A549 (cell line): ENCODE measurements at regions not wholly inside any gene's neighbourhood (a gene's known extent, or its start where the extent isn't known, plus 50 kb on each side); places are given as distances from the start of the nearest gene placed in this dataset.

Source experiments
- ATAC-seq, 2 experiments: fragments of 200-7000 bp in 1 of 2; fragments of >200 bp in 1 of 2; cut with Nextera tagmentation in 1 of 2; cut with Tn5 transposase in 1 of 2; 3 replicates each; pipeline versions ENCODE4 v1.8.0 to v1.9.1; 2018 to 2020; ENCODE audit warnings: mild to moderate bottlenecking in 1 of 2, moderate library complexity in 1 of 2
- CTCF ChIA-PET: fragments of 300-600 bp; sonication (Branson Sonifier 250); formaldehyde crosslinking; extraction: SDS; loops from one replicate; lab custom pipeline; 2021; ENCODE audit warnings: antibody characterized with exemption, inconsistent platforms; lab: Yijun Ruan, JAX
- POLR2A ChIA-PET: fragments of 350-600 bp; formaldehyde crosslinking; extraction: SDS; loops from one replicate; lab custom pipeline; 2021; ENCODE audit warnings: antibody characterized with exemption, inconsistent platforms; lab: Yijun Ruan, JAX
- DNase-seq, 2 experiments: peaks; one replicate each; pipeline versions ENCODE4 v3.0.0 to v3.0.0-alpha.2; 2011 to 2016; ENCODE audit warnings: low read depth in 1 of 2, low spot score in 1 of 2
- FAIRE-seq: peaks from 2 replicates; lab custom pipeline; 2011; peaks lifted over from hg19 to GRCh38; lab: Jason Lieb, UNC
- H3K27ac ChIP-seq, 2 experiments: fragments of >200 bp; sonication (Bioruptor Twin); formaldehyde crosslinking; 3 replicates each; pipeline ENCODE4 v1.5.1; 2016 to 2017
- H3K4me1 ChIP-seq: fragments of >200 bp; sonication (Bioruptor Twin); formaldehyde crosslinking; 3 replicates; pipeline ENCODE4 v1.6.1; 2016
- H3K4me2 ChIP-seq: fragments of >200 bp; sonication (Bioruptor Twin); formaldehyde crosslinking; 3 replicates; pipeline ENCODE4 v1.6.1; 2016
- H3K4me3 ChIP-seq: fragments of >200 bp; sonication (Bioruptor Twin); formaldehyde crosslinking; 3 replicates; pipeline ENCODE4 v1.5.1; 2016
- H3K9me3 ChIP-seq: fragments of >200 bp; sonication (Bioruptor Twin); formaldehyde crosslinking; 3 replicates; pipeline ENCODE4 v1.6.1; 2016
- BHLHE40 ChIP-seq: IDR thresholded peaks from 2 replicates; pipeline ENCODE4 v1.6.1; 2012; ENCODE audit warnings: low read depth, low read length, inconsistent platforms
- CTCF ChIP-seq: fragments of >200 bp; sonication (Bioruptor Twin); formaldehyde crosslinking; IDR thresholded peaks from 3 replicates; pipeline ENCODE4 v1.5.1; 2016
- E2F6 ChIP-seq: IDR thresholded peaks from 2 replicates; pipeline ENCODE4 v1.6.1; 2012; ENCODE audit warnings: low read depth, borderline replicate concordance
- EHF ChIP-seq: fragments of 250-450 bp; sonication (Bioruptor Pico); IDR thresholded peaks from 2 replicates; pipeline ENCODE4 v1.5.0; 2020; ENCODE audit warnings: mild to moderate bottlenecking
- EHMT2 ChIP-seq: fragments of 200-600 bp; sonication (generic); IDR thresholded peaks from 2 replicates; pipeline ENCODE4 v1.6.1; 2016; ENCODE audit warnings: antibody characterized with exemption, low read depth, mild to moderate bottlenecking, moderate library complexity
- EP300 ChIP-seq, 2 experiments: fragments of >200 bp; sonication (Bioruptor Twin); formaldehyde crosslinking; IDR thresholded peaks; 2 replicates in 1 of 2; 3 replicates in 1 of 2; pipeline ENCODE4 v1.6.1; 2016 to 2017
- ESRRA ChIP-seq: fragments of 150-350 bp; IDR thresholded peaks from 2 replicates; pipeline ENCODE4 v1.6.1; 2014; ENCODE audit warnings: mild to moderate bottlenecking, low read length, borderline replicate concordance
- FOSL2 ChIP-seq, 2 experiments: fragments of 450-650 bp in 1 of 2; fragments of >200 bp in 1 of 2; sonication (Bioruptor Twin) in 1 of 2; formaldehyde crosslinking; IDR thresholded peaks; 2 replicates each; pipeline versions ENCODE4 v1.5.0 to v1.6.1; 2016 to 2020; ENCODE audit warnings: mild to moderate bottlenecking in 1 of 2, moderate library complexity in 1 of 2
- HDAC2 ChIP-seq: fragments of 200-600 bp; sonication (generic); IDR thresholded peaks from 2 replicates; pipeline ENCODE4 v1.6.1; 2016
- HOXB5 ChIP-seq: fragments of 250-450 bp; sonication (Bioruptor Pico); IDR thresholded peaks from 2 replicates; pipeline ENCODE4 v1.5.0; 2020; ENCODE audit warnings: mild to moderate bottlenecking, moderate library complexity
- JUNB ChIP-seq: fragments of >200 bp; sonication (Bioruptor Twin); formaldehyde crosslinking; IDR thresholded peaks from 2 replicates; pipeline ENCODE4 v1.6.1; 2016
- MAFK ChIP-seq: fragments of 450-650 bp; IDR thresholded peaks from 2 replicates; pipeline ENCODE4 v1.6.1; 2014; ENCODE audit not compliant: partially characterized antibody
- NFE2L2 ChIP-seq: fragments of 150-350 bp; conservative IDR thresholded peaks from 2 replicates; pipeline ENCODE4 v1.6.1; 2014; ENCODE audit warnings: low read length
- NR3C1 ChIP-seq: fragments of >200 bp; sonication (Bioruptor Twin); formaldehyde crosslinking; IDR thresholded peaks from 3 replicates; pipeline ENCODE4 v1.6.1; 2017
- PBX3 ChIP-seq: IDR thresholded peaks from 2 replicates; pipeline ENCODE4 v1.6.1; 2012
- POLR2AphosphoS2 ChIP-seq: conservative IDR thresholded peaks from 2 replicates; pipeline ENCODE4 v1.6.1; 2012; ENCODE audit warnings: low read length, improper control_type of control experiment, inconsistent platforms
- RARB ChIP-seq: fragments of 250-450 bp; sonication (Bioruptor Pico); IDR thresholded peaks from 2 replicates; pipeline ENCODE4 v1.8.0; 2021; ENCODE audit warnings: mild to moderate bottlenecking, moderate library complexity
- RNF2 ChIP-seq: fragments of 200-600 bp; sonication (generic); IDR thresholded peaks from 2 replicates; pipeline ENCODE4 v1.6.1; 2016; ENCODE audit warnings: low read depth, mild to moderate bottlenecking, antibody characterized with exemption, moderate library complexity, borderline replicate concordance
- SREBF2 ChIP-seq: fragments of 450-650 bp; IDR thresholded peaks from 2 replicates; pipeline ENCODE4 v1.6.1; 2014; ENCODE audit warnings: mild to moderate bottlenecking, moderate library complexity
- USF2 ChIP-seq: fragments of 450-650 bp; IDR thresholded peaks from 2 replicates; pipeline ENCODE4 v1.6.1; 2014; ENCODE audit warnings: antibody characterized with exemption
- ZC3H11A ChIP-seq: fragments of 450-650 bp; IDR thresholded peaks from 2 replicates; pipeline ENCODE4 v1.6.1; 2014; ENCODE audit warnings: antibody characterized with exemption, mild to moderate bottlenecking
- WGBS: methylation state at CpG from one replicate; pipeline ENCODE4 v1.1.6; 2017; ENCODE audit errors: missing lambda C conversion rate; 5-methylcytosine and 5-hydroxymethylcytosine counted together

- 47% methylated on average over 4 of the region's 4 CpGs for WGBS
- Histone ChIP-seq H3K4me1 (no peaks in the 10 kb centered on the region), H3K4me2 (no peak overlapping the region), H3K27ac (no peak overlapping the region), H3K9me3 (no peaks in the 10 kb centered on the region), H3K4me3 (no peak overlapping the region)
- FAIRE-seq (no peak), ATAC-seq (no peak), DNase-seq (no peak)
- POLR2A ChIA-PET, result no interaction called here
- CTCF ChIA-PET, result no interaction called here
- peak; percentile 57 for TF ChIP-seq MAFK
- TF ChIP-seq CTCF, result no peak
- no peak for TF ChIP-seq RARB (CRISPR knock-in tag)
- peak; percentile 64 for TF ChIP-seq NFE2L2
Observed at GRCh38 chr4:177785000-177785399, 342.8 kb upstream of the AGA start.

- CTCF ChIA-PET, result no interaction called here
- H3K4me2 ChIP-seq, result no peak overlapping the region
- no peak overlapping the region for H3K4me3 ChIP-seq
- no peak overlapping the region for H3K27ac ChIP-seq
- TF ChIP-seq FOSL2 (IDR thresholded peaks at IDR 0.05) (no peak), FOSL2 (CRISPR knock-in tag; IDR thresholded peaks at IDR 0.05) (no peak), E2F6 (no peak), JUNB (no peak), EP300 (IDR thresholded peaks at IDR 0.05) (no peak), HDAC2 (no peak), USF2 (no peak), NR3C1 (no peak), POLR2AphosphoS2 (no peak), EHF (CRISPR knock-in tag) (no peak), RARB (CRISPR knock-in tag) (no peak), HOXB5 (CRISPR knock-in tag) (no peak), SREBF2 (no peak), ZC3H11A (no peak), ESRRA (no peak), BHLHE40 (no peak), PBX3 (no peak), RNF2 (no peak), EHMT2 (no peak)
- no peaks in the 10 kb centered on the region for H3K9me3 ChIP-seq
- DNase-seq (no peak), ATAC-seq (no peak), FAIRE-seq (no peak)
- POLR2A ChIA-PET, result no interaction called here
- H3K4me1 ChIP-seq, result no peaks in the 10 kb centered on the region
- 37% methylated on average over 4 of the region's 4 CpGs for WGBS
Observed at GRCh38 chr4:177789610-177790009, 347.4 kb upstream of the AGA start.

- POLR2A ChIA-PET, result no interaction called here
- TF ChIP-seq NFE2L2, result no peak
- peak; percentile 68 for TF ChIP-seq MAFK
- WGBS, result 42% methylated on average over 4 of the region's 4 CpGs
Observed at GRCh38 chr4:177791188-177791587, 349.0 kb upstream of the AGA start.

More at GRCh38 chr4:177791188-177791587, 349.0 kb upstream of the AGA start:
- H3K27ac ChIP-seq, result no peak overlapping the region
- no peak for FAIRE-seq
- no peak overlapping the region for H3K4me3 ChIP-seq
- DNase-seq, result no peak
- no peaks in the 10 kb centered on the region for H3K4me1 ChIP-seq
- ATAC-seq, result no peak
- CTCF ChIA-PET, result interaction anchor here (0.6 kb wide), 1 partner anchor 151 kb away, joined by 3 read pairs; no protein-coding TSS in a partner anchor
- H3K4me2 ChIP-seq, result no peak overlapping the region
- no peaks in the 10 kb centered on the region for H3K9me3 ChIP-seq
